HG03342 (cell line): ENCODE measurements at regions not wholly inside any gene's neighbourhood (a gene's known extent, or its start where the extent isn't known, plus 50 kb on each side); places are given as distances from the start of the nearest gene placed in this dataset.

Source experiments
- ATAC-seq: cut with Tn5 transposase; IDR thresholded peaks from one replicate; pipeline ENCODE4 v1.9.1; 2021; ENCODE audit warnings: mild to moderate bottlenecking, moderate library complexity; ENCODE audit not compliant: unreplicated experiment

GRCh38 chr4:124265701-124266100 is 446.8 kb downstream of the ANKRD50 start:
- ATAC-seq, result no peak

GRCh38 chr4:124266721-124267120 is 445.8 kb downstream of the ANKRD50 start:
- ATAC-seq, result no peak

GRCh38 chr4:124276461-124276860 is 436.1 kb downstream of the ANKRD50 start:
- no peak for ATAC-seq

- no peak for ATAC-seq
Measured at GRCh38 chr4:124277691-124278090, 434.8 kb downstream of the ANKRD50 start.

- no peak for ATAC-seq
Measured at GRCh38 chr4:124278477-124278876, 434.1 kb downstream of the ANKRD50 start.

- no peak for ATAC-seq
Measured at GRCh38 chr4:124279741-124280140, 432.8 kb downstream of the ANKRD50 start.

- no peak for ATAC-seq
Measured at GRCh38 chr4:124282301-124282898, 430.1 kb downstream of the ANKRD50 start.

- no peak for ATAC-seq
Measured at GRCh38 chr4:124288706-124289486, 423.6 kb downstream of the ANKRD50 start.

GRCh38 chr4:124290678-124291077 is 421.9 kb downstream of the ANKRD50 start:
- no peak for ATAC-seq

- no peak for ATAC-seq
Measured at GRCh38 chr4:124295413-124295812, 417.1 kb downstream of the ANKRD50 start.

GRCh38 chr4:124304941-124305340 is 407.6 kb downstream of the ANKRD50 start:
- ATAC-seq, result no peak

GRCh38 chr4:124306352-124306751 is 406.2 kb downstream of the ANKRD50 start:
- no peak for ATAC-seq

GRCh38 chr4:124307143-124307542 is 405.4 kb downstream of the ANKRD50 start:
- ATAC-seq, result no peak

GRCh38 chr4:124318292-124318691 is 394.2 kb downstream of the ANKRD50 start:
- ATAC-seq, result no peak

GRCh38 chr4:124321364-124321763 is 391.2 kb downstream of the ANKRD50 start:
- no peak for ATAC-seq

- ATAC-seq, result peak; percentile 50
Measured at GRCh38 chr4:124322234-124323065, 390.1 kb downstream of the ANKRD50 start.

- ATAC-seq, result no peak
Measured at GRCh38 chr4:124325690-124326089, 386.8 kb downstream of the ANKRD50 start.

GRCh38 chr4:124329134-124329533 is 383.4 kb downstream of the ANKRD50 start:
- ATAC-seq, result no peak

- no peak for ATAC-seq
Measured at GRCh38 chr4:124330045-124330444, 382.5 kb downstream of the ANKRD50 start.

GRCh38 chr4:124331781-124332180 is 380.8 kb downstream of the ANKRD50 start:
- ATAC-seq, result no peak

GRCh38 chr4:124333466-124333865 is 379.1 kb downstream of the ANKRD50 start:
- ATAC-seq, result no peak

- peak; percentile 57 for ATAC-seq
Measured at GRCh38 chr4:124334119-124334518, 378.4 kb downstream of the ANKRD50 start.
